Activated B cell treated with CpG ODN at 0.5 μM for 24 hours (primary cell): ENCODE measurements at regions not wholly inside any gene's neighbourhood (a gene's known extent, or its start where the extent isn't known, plus 50 kb on each side); places are given as distances from the start of the nearest gene placed in this dataset.

Experiments used
- ATAC-seq: fragments of 200-7000 bp; cut with Tn5 transposase; one replicate; pipeline ENCODE4 v1.10.0; 2021; ENCODE audit warnings: low read depth, mild to moderate bottlenecking, moderate library complexity
- CTCF ChIA-PET: fragments of 350-600 bp; sonication (Branson Sonifier 250); formaldehyde crosslinking; loops from one replicate; lab custom pipeline; 2021; ENCODE audit warnings: antibody characterized with exemption; lab: Charles Lee
- POLR2A ChIA-PET: fragments of 350-600 bp; sonication (Branson Sonifier 250); formaldehyde crosslinking; loops from one replicate; lab custom pipeline; 2021; ENCODE audit warnings: antibody characterized with exemption; lab: Charles Lee
- DNase-seq: peaks from one replicate; pipeline ENCODE4 v3.0.0; 2022
- H3K27ac Mint-ChIP-seq: one replicate; pipeline ENCODE4 v1.8.0; 2020; ENCODE audit warnings: mixed read lengths
- H3K27me3 Mint-ChIP-seq: one replicate; pipeline ENCODE4 v1.8.0; 2021; ENCODE audit warnings: mixed read lengths
- H3K36me3 Mint-ChIP-seq: one replicate; pipeline ENCODE4 v1.8.0; 2021; ENCODE audit warnings: low read depth, mixed read lengths
- H3K4me1 Mint-ChIP-seq: one replicate; pipeline ENCODE4 v1.8.0; 2021; ENCODE audit warnings: mixed read lengths
- H3K4me3 Mint-ChIP-seq: one replicate; pipeline ENCODE4 v1.8.0; 2020; ENCODE audit warnings: mild to moderate bottlenecking, mixed read lengths
- H3K9me3 Mint-ChIP-seq: one replicate; pipeline ENCODE4 v1.8.0; 2020; ENCODE audit warnings: mixed read lengths
- CTCF ChIP-seq: fragments of 200-600 bp; IDR thresholded peaks from one replicate; pipeline ENCODE4 v1.8.0; 2022; ENCODE audit warnings: antibody characterized with exemption, mild to moderate bottlenecking
- intact Hi-C: fragments of 100-400 bp; cut with micrococcal nuclease; formaldehyde crosslinking; loops from one replicate; pipeline ENCODE4 v1.15.1; 2024

- Mint-ChIP-seq H3K4me3 (no peak overlapping the region), H3K36me3 (no peaks in the 10 kb centered on the region), H3K27ac (no peak overlapping the region), H3K9me3 (peaks cover 1% of the 10 kb centered on the region), H3K27me3 (no peaks in the 10 kb centered on the region), H3K4me1 (no peaks in the 10 kb centered on the region)
- DNase-seq (no peak), ATAC-seq (no peak)
- TF ChIP-seq CTCF, result no peak
- intact Hi-C loops, result no loop called here
- POLR2A ChIA-PET, result no interaction called here
- CTCF ChIA-PET, result no interaction called here
Observed at GRCh38 chr6:78483553-78484197, 383.7 kb upstream of the IRAK1BP1 start.

DNA sequence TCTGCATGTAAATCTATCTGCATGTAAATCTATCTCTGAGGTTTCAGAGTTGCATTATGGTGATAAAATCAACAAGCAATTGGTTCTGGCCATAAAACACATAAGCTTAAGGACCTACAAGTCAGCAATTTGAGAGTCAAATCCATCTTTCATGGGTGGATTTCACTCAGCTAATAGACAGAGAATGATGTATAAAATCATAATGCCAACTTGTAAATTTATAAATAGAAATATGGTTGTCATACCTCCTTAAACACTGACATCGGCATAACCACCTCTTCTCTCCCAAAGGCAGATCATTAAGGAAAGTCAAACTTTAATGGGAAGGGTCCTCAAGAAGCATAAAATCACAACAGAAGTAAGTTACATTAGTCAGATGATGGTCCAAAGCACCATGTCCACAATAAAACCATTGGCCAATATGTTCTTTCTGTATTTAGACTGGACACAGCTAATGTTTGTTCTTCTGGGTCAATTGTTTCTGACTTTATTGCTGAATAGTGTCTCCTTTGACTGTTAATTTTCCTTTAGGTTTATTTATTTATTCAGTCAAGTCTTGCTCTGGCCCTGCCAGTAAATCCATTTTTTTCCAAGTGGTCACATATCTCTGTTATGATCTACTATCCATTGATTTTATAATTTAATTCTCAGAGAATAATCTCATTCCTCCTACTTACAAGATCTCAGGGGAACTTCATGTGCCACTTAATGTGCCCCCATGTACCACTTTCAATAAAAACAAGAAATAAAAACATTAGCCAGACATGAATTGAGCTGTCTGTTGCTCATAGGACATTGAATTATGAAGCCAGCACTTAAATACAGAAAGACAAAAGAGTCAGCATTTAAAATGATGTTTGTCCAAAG is 382.9 kb upstream of the IRAK1BP1 start:
- ChIA-PET POLR2A (no interaction called here), CTCF (no interaction called here)
- no peaks in the 10 kb centered on the region for H3K4me1 Mint-ChIP-seq
- DNase-seq (no peak), ATAC-seq (no peak)
- H3K4me3 Mint-ChIP-seq, result no peak overlapping the region
- intact Hi-C loops, result no loop called here
- TF ChIP-seq CTCF, result no peak
- no peaks in the 10 kb centered on the region for H3K36me3 Mint-ChIP-seq
- no peak overlapping the region for H3K27ac Mint-ChIP-seq
- no peaks in the 10 kb centered on the region for H3K9me3 Mint-ChIP-seq
- H3K27me3 Mint-ChIP-seq, result no peaks in the 10 kb centered on the region

GRCh38 chr6:78487401-78487800 is 379.9 kb upstream of the IRAK1BP1 start:
- intact Hi-C loops, result no loop called here
- H3K4me1 Mint-ChIP-seq, result no peaks in the 10 kb centered on the region
- TF ChIP-seq CTCF, result no peak
- no peaks in the 10 kb centered on the region for H3K36me3 Mint-ChIP-seq
- no peaks in the 10 kb centered on the region for H3K27me3 Mint-ChIP-seq
- peaks cover 3% of the 10 kb centered on the region for H3K9me3 Mint-ChIP-seq
- no peak for ATAC-seq
- POLR2A ChIA-PET, result no interaction called here
- CTCF ChIA-PET, result no interaction called here
- H3K4me3 Mint-ChIP-seq, result no peak overlapping the region
- no peak for DNase-seq
- H3K27ac Mint-ChIP-seq, result no peak overlapping the region

DNA sequence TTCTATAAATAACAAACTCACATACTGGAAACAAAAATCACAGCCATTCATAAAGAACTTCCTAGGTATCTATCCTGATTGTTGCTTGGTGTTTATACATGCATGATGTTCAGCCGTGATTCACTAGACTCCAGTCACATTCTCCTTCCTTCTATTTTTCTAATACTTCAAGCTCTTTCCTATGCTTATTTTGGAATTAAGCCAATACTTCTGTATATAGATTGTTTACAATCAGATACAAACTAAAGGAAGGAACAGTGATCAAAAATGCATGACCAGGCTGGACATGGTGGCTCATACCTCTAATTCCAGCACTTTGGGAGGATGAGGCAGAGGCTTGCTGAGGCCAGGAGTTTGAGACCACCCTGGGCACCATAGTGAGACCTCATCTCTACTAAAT is 377.5 kb upstream of the IRAK1BP1 start:
- Mint-ChIP-seq H3K36me3 (no peaks in the 10 kb centered on the region), H3K4me3 (no peak overlapping the region), H3K27me3 (no peaks in the 10 kb centered on the region), H3K4me1 (no peaks in the 10 kb centered on the region), H3K9me3 (peaks cover 3% of the 10 kb centered on the region), H3K27ac (no peak overlapping the region)
- ChIA-PET POLR2A (no interaction called here), CTCF (no interaction called here)
- intact Hi-C loops, result no loop called here
- ATAC-seq (no peak), DNase-seq (no peak)
- no peak for TF ChIP-seq CTCF

- POLR2A ChIA-PET, result no interaction called here
- CTCF ChIA-PET, result no interaction called here
- TF ChIP-seq CTCF, result no peak
- Mint-ChIP-seq H3K9me3 (peaks cover 3% of the 10 kb centered on the region), H3K27me3 (no peaks in the 10 kb centered on the region), H3K36me3 (no peaks in the 10 kb centered on the region), H3K4me1 (no peaks in the 10 kb centered on the region), H3K4me3 (no peak overlapping the region), H3K27ac (no peak overlapping the region)
- ATAC-seq, result no peak
- DNase-seq, result no peak
- intact Hi-C loops, result no loop called here
Observed at GRCh38 chr6:78492351-78493017, 374.9 kb upstream of the IRAK1BP1 start.
